ENCODE measurements at regions not wholly inside any gene's neighbourhood (a gene's known extent, or its start where the extent isn't known, plus 50 kb on each side); places are given as distances from the start of the nearest gene placed in this dataset.

DNA sequence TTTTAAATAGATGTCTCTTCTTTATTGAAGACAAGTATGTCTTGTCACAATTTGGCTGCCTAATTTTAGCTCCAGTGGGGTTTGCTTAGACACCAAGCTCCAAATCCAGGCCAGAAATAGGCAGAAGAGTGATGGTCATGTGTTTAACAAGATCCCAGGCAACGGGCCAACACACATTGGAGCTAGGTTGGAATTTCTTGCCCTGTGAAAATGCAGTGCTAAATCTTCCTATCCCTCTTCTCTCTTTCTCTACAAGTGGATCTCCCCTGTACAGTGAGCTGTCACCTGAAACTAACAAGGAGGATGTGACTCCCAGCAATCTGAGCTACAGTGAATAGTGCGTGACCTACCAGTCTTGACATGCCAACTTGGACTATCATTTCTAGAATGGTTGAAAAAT, 65.3 kb upstream of the VGLL2 start:
- no peak for TF ChIP-seq CTCF (IDR thresholded peaks at IDR 0.05)
- TF ChIP-seq POLR2A (IDR thresholded peaks at IDR 0.05): no peak

Data from testis (tissue), 2 donors.